SK-N-SH treated with all-trans-retinoic acid at 6 μM for 48 hours (cell line): ENCODE measurements at regions not wholly inside any gene's neighbourhood (a gene's known extent, or its start where the extent isn't known, plus 50 kb on each side); places are given as distances from the start of the nearest gene placed in this dataset.

ENCODE experiments used
- ATAC-seq: fragments of 200-7000 bp; cut with Tn5 transposase; 3 replicates; pipeline ENCODE4 v1.9.1; 2020; ENCODE audit warnings: mild to moderate bottlenecking, moderate library complexity
- ARNTL ChIP-seq: fragments of 450-650 bp; formaldehyde crosslinking; IDR thresholded peaks from 2 replicates; pipeline ENCODE4 v1.5.0; 2020; ENCODE audit warnings: low read depth, mild to moderate bottlenecking, moderate library complexity, borderline replicate concordance
- BACH2 ChIP-seq: fragments of 250-450 bp; sonication (Bioruptor Pico); IDR thresholded peaks from 2 replicates; pipeline ENCODE4 v1.9.0; 2021; ENCODE audit warnings: mild to moderate bottlenecking, borderline replicate concordance
- CSDC2 ChIP-seq: fragments of 250-450 bp; sonication (Bioruptor Pico); IDR thresholded peaks from 2 replicates; pipeline ENCODE4 v1.5.0; 2020; ENCODE audit warnings: mild to moderate bottlenecking, moderate library complexity
- ESRRG ChIP-seq: fragments of 250-450 bp; sonication (Bioruptor Pico); IDR thresholded peaks from 2 replicates; pipeline ENCODE4 v1.6.1; 2021; ENCODE audit warnings: mild to moderate bottlenecking
- GLIS3 ChIP-seq: fragments of 250-450 bp; sonication (Bioruptor Pico); IDR thresholded peaks from 2 replicates; pipeline ENCODE4 v1.5.0; 2020; ENCODE audit warnings: mild to moderate bottlenecking, moderate library complexity
- ISL1 ChIP-seq: fragments of 250-450 bp; sonication (Bioruptor Pico); IDR thresholded peaks from 2 replicates; pipeline ENCODE4 v2.1.2; 2022; ENCODE audit warnings: mild to moderate bottlenecking, moderate library complexity
- OSR1 ChIP-seq: fragments of 250-450 bp; sonication (Bioruptor Pico); IDR thresholded peaks from 2 replicates; pipeline ENCODE4 v1.8.0; 2022; ENCODE audit warnings: moderate library complexity, mild to moderate bottlenecking, inconsistent platforms
- PATZ1 ChIP-seq: fragments of 250-450 bp; sonication (Bioruptor Pico); IDR thresholded peaks from 2 replicates; pipeline ENCODE4 v1.8.0; 2020; ENCODE audit warnings: mild to moderate bottlenecking, moderate library complexity, borderline replicate concordance
- PPARA ChIP-seq: fragments of 250-450 bp; sonication (Bioruptor Pico); IDR thresholded peaks from 2 replicates; pipeline ENCODE4 v1.5.0; 2020; ENCODE audit warnings: mild to moderate bottlenecking, borderline replicate concordance
- RARB ChIP-seq: fragments of 250-450 bp; sonication (Bioruptor Pico); IDR thresholded peaks from 2 replicates; pipeline ENCODE4 v1.8.0; 2021; ENCODE audit warnings: mild to moderate bottlenecking, moderate library complexity
- SNAI2 ChIP-seq: fragments of 250-450 bp; sonication (Bioruptor Pico); IDR thresholded peaks from 2 replicates; pipeline ENCODE4 v1.5.0; 2020; ENCODE audit warnings: mild to moderate bottlenecking, moderate library complexity
- TCF4 ChIP-seq: fragments of 250-450 bp; sonication (Bioruptor Pico); IDR thresholded peaks from 2 replicates; pipeline ENCODE4 v1.8.0; 2021; ENCODE audit warnings: mild to moderate bottlenecking, moderate library complexity, borderline replicate concordance
- TOX ChIP-seq: fragments of 250-450 bp; sonication (Bioruptor Pico); IDR thresholded peaks from 2 replicates; pipeline ENCODE4 v1.8.0; 2021; ENCODE audit warnings: mild to moderate bottlenecking, moderate library complexity, borderline replicate concordance
- ZC3H10 ChIP-seq: fragments of 250-450 bp; sonication (Bioruptor Pico); IDR thresholded peaks from 2 replicates; pipeline ENCODE4 v1.5.1; 2021; ENCODE audit warnings: mild to moderate bottlenecking, moderate library complexity
- ZFP3 ChIP-seq: fragments of 250-450 bp; sonication (Bioruptor Pico); IDR thresholded peaks from 2 replicates; pipeline ENCODE4 v1.5.0; 2020; ENCODE audit warnings: mild to moderate bottlenecking, moderate library complexity
- ZFP30 ChIP-seq: fragments of 450-650 bp; formaldehyde crosslinking; IDR thresholded peaks from 2 replicates; pipeline ENCODE4 v1.5.0; 2022; ENCODE audit warnings: mild to moderate bottlenecking, moderate library complexity
- ZNF565 ChIP-seq: fragments of 450-650 bp; formaldehyde crosslinking; conservative IDR thresholded peaks from 2 replicates; pipeline ENCODE4 v1.5.0; 2020; ENCODE audit warnings: low read depth, mild to moderate bottlenecking, moderate library complexity
- ZNF70 ChIP-seq: fragments of 450-650 bp; formaldehyde crosslinking; IDR thresholded peaks from 2 replicates; pipeline ENCODE4 v1.5.0; 2020; ENCODE audit warnings: mild to moderate bottlenecking, moderate library complexity
- ZNF8 ChIP-seq: fragments of 450-650 bp; formaldehyde crosslinking; IDR thresholded peaks from 2 replicates; pipeline ENCODE4 v1.5.0; 2020; ENCODE audit warnings: mild to moderate bottlenecking, moderate library complexity
- TF ChIP-seq, protein P1 (sequence below): fragments of 250-450 bp; sonication (Bioruptor Pico); IDR thresholded peaks from 2 replicates; pipeline ENCODE4 v1.5.1; 2020; ENCODE audit warnings: low read depth, mild to moderate bottlenecking, moderate library complexity
- TF ChIP-seq, protein P2 (sequence below): fragments of 250-450 bp; sonication (Bioruptor Pico); IDR thresholded peaks from 2 replicates; pipeline ENCODE4 v1.5.0; 2020; ENCODE audit warnings: mild to moderate bottlenecking, moderate library complexity
- TF ChIP-seq, protein P3 (sequence below): fragments of 250-450 bp; sonication (Bioruptor Pico); IDR thresholded peaks from 2 replicates; pipeline ENCODE4 v1.5.1; 2021; ENCODE audit warnings: mild to moderate bottlenecking, moderate library complexity

DNA sequence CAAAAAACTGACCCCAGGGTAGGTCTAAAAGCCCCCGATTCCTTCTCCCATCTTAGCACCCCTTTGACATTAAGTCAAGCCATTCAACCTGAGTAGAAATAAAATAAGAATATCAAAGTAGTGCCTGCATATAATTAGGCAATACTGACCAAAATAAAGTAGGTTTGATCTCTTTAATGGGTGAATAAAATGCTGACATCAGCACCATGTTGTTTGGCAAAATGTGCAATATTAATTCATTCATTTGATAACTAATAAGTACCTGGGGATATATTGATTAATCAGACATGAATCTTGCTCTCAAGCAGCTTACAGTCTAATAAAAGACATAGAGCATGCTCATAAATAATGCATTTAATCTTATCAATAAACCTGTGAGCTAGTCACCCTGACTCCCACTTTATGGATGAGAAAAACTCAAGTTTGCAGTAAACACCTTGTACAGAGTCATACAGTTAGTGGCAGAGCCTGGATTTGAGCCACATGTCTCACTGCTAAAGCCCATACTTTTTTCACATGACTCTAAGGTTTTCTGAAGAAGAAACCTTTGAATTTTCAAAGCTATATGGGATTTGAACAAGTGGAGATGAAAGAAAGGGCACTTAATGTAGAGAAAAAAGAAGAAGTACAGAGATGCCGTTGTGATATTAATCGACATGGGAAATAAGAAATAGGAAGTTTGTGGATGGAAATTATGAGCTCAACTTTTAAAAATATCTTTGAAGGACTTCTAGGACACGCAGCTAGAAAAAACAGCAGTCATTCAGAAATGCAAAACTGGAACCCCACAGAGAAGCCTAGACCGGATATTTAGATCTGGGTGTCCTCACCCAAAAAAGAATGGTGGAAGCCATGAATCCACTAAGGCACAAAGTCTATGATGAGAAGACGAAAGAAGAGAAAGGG, 183.9 kb downstream of the TOMM20 start:
- ATAC-seq = no peak

GRCh38 chr1:234943836-234944402, 184.7 kb downstream of the TOMM20 start:
- ATAC-seq = no peak
- no peak for TF ChIP-seq ZNF565 (CRISPR knock-in tag)
- no peak for TF ChIP-seq ZFP30
- TF ChIP-seq ESRRG = no peak
- no peak for TF ChIP-seq BACH2 (CRISPR knock-in tag)
- TF ChIP-seq GLIS3 (CRISPR knock-in tag) = no peak
- no peak for TF ChIP-seq ZNF8 (CRISPR knock-in tag)
- no peak for TF ChIP-seq ARNTL (CRISPR knock-in tag)
- TF ChIP-seq, all 23 proteins: peak for 0

More for the DNA sequence above, 183.9 kb downstream of the TOMM20 start:
- no peak for TF ChIP-seq TOX
- TF ChIP-seq OSR1 (CRISPR knock-in tag) = no peak
- no peak for TF ChIP-seq ZFP3 (CRISPR knock-in tag)
- TF ChIP-seq ZNF8 (CRISPR knock-in tag) = no peak
- no peak for TF ChIP-seq BACH2 (CRISPR knock-in tag)
- no peak for TF ChIP-seq RARB (CRISPR knock-in tag)
- TF ChIP-seq, protein P1, sequence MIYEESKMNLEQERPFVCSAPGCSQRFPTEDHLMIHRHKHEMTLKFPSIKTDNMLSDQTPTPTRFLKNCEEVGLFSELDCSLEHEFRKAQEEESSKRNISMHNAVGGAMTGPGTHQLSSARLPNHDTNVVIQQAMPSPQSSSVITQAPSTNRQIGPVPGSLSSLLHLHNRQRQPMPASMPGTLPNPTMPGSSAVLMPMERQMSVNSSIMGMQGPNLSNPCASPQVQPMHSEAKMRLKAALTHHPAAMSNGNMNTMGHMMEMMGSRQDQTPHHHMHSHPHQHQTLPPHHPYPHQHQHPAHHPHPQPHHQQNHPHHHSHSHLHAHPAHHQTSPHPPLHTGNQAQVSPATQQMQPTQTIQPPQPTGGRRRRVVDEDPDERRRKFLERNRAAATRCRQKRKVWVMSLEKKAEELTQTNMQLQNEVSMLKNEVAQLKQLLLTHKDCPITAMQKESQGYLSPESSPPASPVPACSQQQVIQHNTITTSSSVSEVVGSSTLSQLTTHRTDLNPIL (CRISPR knock-in tag) = no peak
- TF ChIP-seq CSDC2 (CRISPR knock-in tag) = no peak
- TF ChIP-seq SNAI2 = no peak
- no peak for TF ChIP-seq ARNTL (CRISPR knock-in tag)
- no peak for TF ChIP-seq ISL1 (CRISPR knock-in tag)
- no peak for TF ChIP-seq ZNF70 (CRISPR knock-in tag)
- no peak for TF ChIP-seq TCF4 (CRISPR knock-in tag)
- TF ChIP-seq ESRRG = no peak
- TF ChIP-seq PATZ1 (CRISPR knock-in tag) = no peak
- no peak for TF ChIP-seq ZC3H10 (CRISPR knock-in tag)
- no peak for TF ChIP-seq GLIS3 (CRISPR knock-in tag)
- no peak for TF ChIP-seq PPARA (CRISPR knock-in tag)
- TF ChIP-seq, protein P2, sequence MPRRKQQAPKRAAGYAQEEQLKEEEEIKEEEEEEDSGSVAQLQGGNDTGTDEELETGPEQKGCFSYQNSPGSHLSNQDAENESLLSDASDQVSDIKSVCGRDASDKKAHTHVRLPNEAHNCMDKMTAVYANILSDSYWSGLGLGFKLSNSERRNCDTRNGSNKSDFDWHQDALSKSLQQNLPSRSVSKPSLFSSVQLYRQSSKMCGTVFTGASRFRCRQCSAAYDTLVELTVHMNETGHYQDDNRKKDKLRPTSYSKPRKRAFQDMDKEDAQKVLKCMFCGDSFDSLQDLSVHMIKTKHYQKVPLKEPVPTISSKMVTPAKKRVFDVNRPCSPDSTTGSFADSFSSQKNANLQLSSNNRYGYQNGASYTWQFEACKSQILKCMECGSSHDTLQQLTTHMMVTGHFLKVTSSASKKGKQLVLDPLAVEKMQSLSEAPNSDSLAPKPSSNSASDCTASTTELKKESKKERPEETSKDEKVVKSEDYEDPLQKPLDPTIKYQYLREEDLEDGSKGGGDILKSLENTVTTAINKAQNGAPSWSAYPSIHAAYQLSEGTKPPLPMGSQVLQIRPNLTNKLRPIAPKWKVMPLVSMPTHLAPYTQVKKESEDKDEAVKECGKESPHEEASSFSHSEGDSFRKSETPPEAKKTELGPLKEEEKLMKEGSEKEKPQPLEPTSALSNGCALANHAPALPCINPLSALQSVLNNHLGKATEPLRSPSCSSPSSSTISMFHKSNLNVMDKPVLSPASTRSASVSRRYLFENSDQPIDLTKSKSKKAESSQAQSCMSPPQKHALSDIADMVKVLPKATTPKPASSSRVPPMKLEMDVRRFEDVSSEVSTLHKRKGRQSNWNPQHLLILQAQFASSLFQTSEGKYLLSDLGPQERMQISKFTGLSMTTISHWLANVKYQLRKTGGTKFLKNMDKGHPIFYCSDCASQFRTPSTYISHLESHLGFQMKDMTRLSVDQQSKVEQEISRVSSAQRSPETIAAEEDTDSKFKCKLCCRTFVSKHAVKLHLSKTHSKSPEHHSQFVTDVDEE (CRISPR knock-in tag) = no peak
- TF ChIP-seq, protein P3, sequence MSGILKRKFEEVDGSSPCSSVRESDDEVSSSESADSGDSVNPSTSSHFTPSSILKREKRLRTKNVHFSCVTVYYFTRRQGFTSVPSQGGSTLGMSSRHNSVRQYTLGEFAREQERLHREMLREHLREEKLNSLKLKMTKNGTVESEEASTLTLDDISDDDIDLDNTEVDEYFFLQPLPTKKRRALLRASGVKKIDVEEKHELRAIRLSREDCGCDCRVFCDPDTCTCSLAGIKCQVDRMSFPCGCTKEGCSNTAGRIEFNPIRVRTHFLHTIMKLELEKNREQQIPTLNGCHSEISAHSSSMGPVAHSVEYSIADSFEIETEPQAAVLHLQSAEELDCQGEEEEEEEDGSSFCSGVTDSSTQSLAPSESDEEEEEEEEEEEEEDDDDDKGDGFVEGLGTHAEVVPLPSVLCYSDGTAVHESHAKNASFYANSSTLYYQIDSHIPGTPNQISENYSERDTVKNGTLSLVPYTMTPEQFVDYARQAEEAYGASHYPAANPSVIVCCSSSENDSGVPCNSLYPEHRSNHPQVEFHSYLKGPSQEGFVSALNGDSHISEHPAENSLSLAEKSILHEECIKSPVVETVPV = no peak

DNA sequence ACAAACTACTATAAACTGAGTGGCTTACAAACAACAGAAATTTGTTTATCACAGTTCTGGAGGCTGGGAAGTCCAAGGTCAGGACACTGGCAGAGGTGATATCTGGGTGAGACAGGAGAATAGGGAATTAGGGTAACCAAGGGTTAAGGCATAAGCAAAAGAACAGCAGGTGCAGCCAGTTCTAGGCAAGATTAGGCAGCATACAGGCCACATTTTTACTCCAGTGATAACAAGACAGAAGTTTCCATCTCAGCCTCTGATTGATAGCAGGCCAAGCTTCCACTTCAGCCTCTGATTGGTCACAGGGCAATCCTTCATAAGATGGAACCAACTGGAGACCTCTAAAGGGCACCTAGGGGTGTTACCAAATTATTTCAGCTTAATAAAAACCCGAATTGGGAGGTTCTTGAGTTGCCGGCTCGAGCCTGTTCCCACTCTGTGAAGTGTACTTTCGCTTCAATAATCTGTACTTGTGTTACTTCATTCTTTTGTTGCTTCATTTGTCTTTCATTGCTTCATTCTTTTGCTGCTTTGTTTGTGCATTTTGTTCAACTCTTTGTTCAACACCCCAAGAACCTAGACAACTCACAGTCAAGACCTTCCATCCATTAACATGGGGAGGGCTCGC, 185.6 kb downstream of the TOMM20 start:
- ATAC-seq = no peak
- TF ChIP-seq ZNF70 (CRISPR knock-in tag) = no peak
- no peak for TF ChIP-seq CSDC2 (CRISPR knock-in tag)
- TF ChIP-seq, protein P1 (CRISPR knock-in tag) = no peak
- TF ChIP-seq, protein P3 = no peak
- no peak for TF ChIP-seq TCF4 (CRISPR knock-in tag)
- TF ChIP-seq ZC3H10 (CRISPR knock-in tag) = no peak
- no peak for TF ChIP-seq ESRRG
- no peak for TF ChIP-seq OSR1 (CRISPR knock-in tag)
- TF ChIP-seq ZNF8 (CRISPR knock-in tag) = no peak
- TF ChIP-seq ISL1 (CRISPR knock-in tag) = no peak
- TF ChIP-seq, protein P2 (CRISPR knock-in tag) = no peak
